ENCODE measurements at regions not wholly inside any gene's neighbourhood (a gene's known extent, or its start where the extent isn't known, plus 50 kb on each side); places are given as distances from the start of the nearest gene placed in this dataset.

DNA sequence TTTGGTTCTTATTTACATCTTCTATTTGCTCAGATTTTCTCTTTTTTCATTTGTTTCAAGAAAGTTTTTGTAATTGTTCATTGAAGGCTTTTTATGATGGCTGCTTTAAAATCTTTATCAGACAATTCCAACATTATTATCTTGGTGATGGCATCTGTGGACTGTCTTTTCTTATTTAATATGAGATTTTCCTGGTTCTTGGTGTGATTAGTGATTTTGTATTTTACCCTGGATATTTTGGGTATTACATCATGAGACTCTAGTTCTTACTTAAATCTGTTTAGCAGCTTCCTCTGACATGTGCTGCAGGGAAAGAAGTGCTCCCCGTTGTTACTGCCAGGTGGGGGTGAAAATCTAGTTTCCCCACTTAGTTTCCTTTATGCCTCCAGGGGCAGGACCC lies 94.2 kb upstream of the ANKH start:
- TF ChIP-seq, protein P1, sequence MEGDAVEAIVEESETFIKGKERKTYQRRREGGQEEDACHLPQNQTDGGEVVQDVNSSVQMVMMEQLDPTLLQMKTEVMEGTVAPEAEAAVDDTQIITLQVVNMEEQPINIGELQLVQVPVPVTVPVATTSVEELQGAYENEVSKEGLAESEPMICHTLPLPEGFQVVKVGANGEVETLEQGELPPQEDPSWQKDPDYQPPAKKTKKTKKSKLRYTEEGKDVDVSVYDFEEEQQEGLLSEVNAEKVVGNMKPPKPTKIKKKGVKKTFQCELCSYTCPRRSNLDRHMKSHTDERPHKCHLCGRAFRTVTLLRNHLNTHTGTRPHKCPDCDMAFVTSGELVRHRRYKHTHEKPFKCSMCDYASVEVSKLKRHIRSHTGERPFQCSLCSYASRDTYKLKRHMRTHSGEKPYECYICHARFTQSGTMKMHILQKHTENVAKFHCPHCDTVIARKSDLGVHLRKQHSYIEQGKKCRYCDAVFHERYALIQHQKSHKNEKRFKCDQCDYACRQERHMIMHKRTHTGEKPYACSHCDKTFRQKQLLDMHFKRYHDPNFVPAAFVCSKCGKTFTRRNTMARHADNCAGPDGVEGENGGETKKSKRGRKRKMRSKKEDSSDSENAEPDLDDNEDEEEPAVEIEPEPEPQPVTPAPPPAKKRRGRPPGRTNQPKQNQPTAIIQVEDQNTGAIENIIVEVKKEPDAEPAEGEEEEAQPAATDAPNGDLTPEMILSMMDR (IDR thresholded peaks at IDR 0.05): no peak
- TF ChIP-seq POLR2A (IDR thresholded peaks at IDR 0.05): no peak
